OCI-LY1 (cell line): ENCODE measurements at regions not wholly inside any gene's neighbourhood (a gene's known extent, or its start where the extent isn't known, plus 50 kb on each side); places are given as distances from the start of the nearest gene placed in this dataset.

ENCODE experiments used
- H2AFZ ChIP-seq: fragments of 200-600 bp; sonication (generic), shearing (Covaris generic); 2 replicates; pipeline ENCODE4 v1.6.0; 2014; ENCODE audit warnings: antibody characterized with exemption, mild to moderate bottlenecking, low read length
- H3F3A ChIP-seq: fragments of 200-600 bp; sonication (generic), shearing (Covaris generic); 2 replicates; pipeline ENCODE4 v1.6.0; 2014; ENCODE audit warnings: mild to moderate bottlenecking, antibody characterized with exemption, low read length, moderate library complexity; ENCODE audit not compliant: insufficient read depth
- H3K27ac ChIP-seq: fragments of 200-600 bp; sonication (generic); 2 replicates; pipeline ENCODE4 v1.5.1; 2014; ENCODE audit warnings: low read length, mixed run types, mild to moderate bottlenecking, low read depth; ENCODE audit not compliant: poor library complexity, severe bottlenecking
- H3K27me3 ChIP-seq: fragments of 200-600 bp; sonication (generic); 2 replicates; pipeline ENCODE4 v1.6.0; 2014; ENCODE audit warnings: antibody characterized with exemption, mild to moderate bottlenecking, low read length, moderate library complexity; ENCODE audit not compliant: insufficient read depth
- H3K36me3 ChIP-seq: fragments of 200-600 bp; sonication (generic); 2 replicates; pipeline ENCODE4 v1.6.1; 2014; ENCODE audit warnings: mild to moderate bottlenecking, antibody characterized with exemption, low read length, moderate library complexity, mixed read lengths; ENCODE audit not compliant: insufficient read depth
- H3K4me1 ChIP-seq: fragments of 200-600 bp; sonication (generic); 2 replicates; pipeline ENCODE4 v1.5.1; 2014; ENCODE audit warnings: mild to moderate bottlenecking, low read length, moderate library complexity; ENCODE audit not compliant: insufficient read depth, severe bottlenecking
- H3K4me2 ChIP-seq: fragments of 200-600 bp; sonication (generic), shearing (Covaris generic); 2 replicates; pipeline ENCODE4 v1.6.1; 2014; ENCODE audit warnings: low read length
- H3K4me3 ChIP-seq: fragments of 200-600 bp; sonication (generic); 2 replicates; pipeline ENCODE4 v1.5.1; 2014; ENCODE audit warnings: low read length, low read depth, mild to moderate bottlenecking, mixed read lengths; ENCODE audit not compliant: poor library complexity, severe bottlenecking
- H3K79me2 ChIP-seq: fragments of 200-600 bp; shearing (Covaris generic); 2 replicates; pipeline ENCODE4 v1.6.1; 2016; ENCODE audit warnings: mixed run types, low read length, mixed read lengths; ENCODE audit not compliant: insufficient read depth
- H3K9ac ChIP-seq: fragments of 200-600 bp; sonication (generic), shearing (Covaris generic); 2 replicates; pipeline ENCODE4 v1.6.1; 2014; ENCODE audit warnings: mild to moderate bottlenecking, low read length, mixed read lengths
- H3K9me2 ChIP-seq: fragments of 200-600 bp; sonication (generic), shearing (Covaris generic); 2 replicates; pipeline ENCODE4 v1.6.1; 2014; ENCODE audit warnings: low read depth, mild to moderate bottlenecking, low read length, mixed read lengths
- H3K9me3 ChIP-seq: fragments of 200-600 bp; shearing (Covaris generic); 2 replicates; pipeline ENCODE4 v1.6.1; 2014; ENCODE audit warnings: low read length, mixed read lengths
- H4K20me1 ChIP-seq: fragments of 200-600 bp; sonication (generic), shearing (Covaris generic); 2 replicates; pipeline ENCODE4 v1.6.0; 2016; ENCODE audit warnings: mild to moderate bottlenecking, low read length; ENCODE audit not compliant: insufficient read depth
- EZH2 ChIP-seq: fragments of 200-600 bp; sonication (generic), shearing (Covaris generic); IDR thresholded peaks from 2 replicates; pipeline ENCODE4 v1.8.0; 2017; ENCODE audit warnings: borderline replicate concordance, mixed run types, mild to moderate bottlenecking, antibody characterized with exemption, low read length, moderate library complexity, mixed read lengths
- TF ChIP-seq, protein P1 (sequence below): fragments of 200-600 bp; sonication (generic), shearing (Covaris generic); IDR thresholded peaks from 2 replicates; pipeline ENCODE4 v1.5.1; 2017; ENCODE audit warnings: mild to moderate bottlenecking, antibody characterized with exemption, low read length, moderate library complexity, mixed read lengths

DNA sequence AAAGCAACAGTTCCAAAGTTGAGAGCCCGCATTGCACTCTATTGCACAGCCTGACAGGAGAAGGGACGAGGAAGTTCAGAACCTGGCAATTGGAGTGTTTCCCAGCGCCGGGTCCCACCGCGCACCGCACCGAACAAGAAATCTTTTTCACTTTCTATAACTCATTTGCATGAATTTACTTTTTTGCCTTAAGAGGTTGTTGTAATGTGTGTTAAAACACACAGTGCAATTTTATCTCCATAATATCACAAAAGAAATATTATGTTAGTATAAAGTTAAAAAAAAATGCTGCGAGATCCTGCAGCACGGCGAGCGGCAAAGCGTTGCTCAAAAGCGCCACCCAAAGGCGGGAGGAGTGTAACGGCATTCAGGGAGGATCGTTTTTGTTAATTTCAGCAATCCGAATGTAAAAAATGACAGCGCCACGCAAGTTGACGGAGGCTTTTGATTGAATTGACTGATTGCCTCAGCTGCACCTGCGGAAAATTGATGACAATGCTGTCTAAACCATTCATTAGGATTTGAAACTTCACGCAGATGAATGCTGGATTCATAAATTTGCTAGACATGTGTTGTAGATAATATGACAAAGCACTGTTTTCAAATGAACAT is 303.6 kb upstream of the ZNF507 start:
- Histone ChIP-seq H3K9me3 (no peaks in the 10 kb centered on the region), H3K4me2 (no peak overlapping the region), H3K4me1 (no peaks in the 10 kb centered on the region), H2AFZ (no peak overlapping the region), H3K79me2 (no peaks in the 10 kb centered on the region), H3K27ac (no peak overlapping the region), H3F3A (no peaks in the 10 kb centered on the region), H3K9ac (no peak overlapping the region), H3K4me3 (no peak overlapping the region), H3K36me3 (no peaks in the 10 kb centered on the region), H3K27me3 (no peaks in the 10 kb centered on the region), H4K20me1 (no peaks in the 10 kb centered on the region), H3K9me2 (no peaks in the 10 kb centered on the region)
- no peak for TF ChIP-seq EZH2
- TF ChIP-seq, protein P1, sequence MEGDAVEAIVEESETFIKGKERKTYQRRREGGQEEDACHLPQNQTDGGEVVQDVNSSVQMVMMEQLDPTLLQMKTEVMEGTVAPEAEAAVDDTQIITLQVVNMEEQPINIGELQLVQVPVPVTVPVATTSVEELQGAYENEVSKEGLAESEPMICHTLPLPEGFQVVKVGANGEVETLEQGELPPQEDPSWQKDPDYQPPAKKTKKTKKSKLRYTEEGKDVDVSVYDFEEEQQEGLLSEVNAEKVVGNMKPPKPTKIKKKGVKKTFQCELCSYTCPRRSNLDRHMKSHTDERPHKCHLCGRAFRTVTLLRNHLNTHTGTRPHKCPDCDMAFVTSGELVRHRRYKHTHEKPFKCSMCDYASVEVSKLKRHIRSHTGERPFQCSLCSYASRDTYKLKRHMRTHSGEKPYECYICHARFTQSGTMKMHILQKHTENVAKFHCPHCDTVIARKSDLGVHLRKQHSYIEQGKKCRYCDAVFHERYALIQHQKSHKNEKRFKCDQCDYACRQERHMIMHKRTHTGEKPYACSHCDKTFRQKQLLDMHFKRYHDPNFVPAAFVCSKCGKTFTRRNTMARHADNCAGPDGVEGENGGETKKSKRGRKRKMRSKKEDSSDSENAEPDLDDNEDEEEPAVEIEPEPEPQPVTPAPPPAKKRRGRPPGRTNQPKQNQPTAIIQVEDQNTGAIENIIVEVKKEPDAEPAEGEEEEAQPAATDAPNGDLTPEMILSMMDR = peak; percentile 63

DNA sequence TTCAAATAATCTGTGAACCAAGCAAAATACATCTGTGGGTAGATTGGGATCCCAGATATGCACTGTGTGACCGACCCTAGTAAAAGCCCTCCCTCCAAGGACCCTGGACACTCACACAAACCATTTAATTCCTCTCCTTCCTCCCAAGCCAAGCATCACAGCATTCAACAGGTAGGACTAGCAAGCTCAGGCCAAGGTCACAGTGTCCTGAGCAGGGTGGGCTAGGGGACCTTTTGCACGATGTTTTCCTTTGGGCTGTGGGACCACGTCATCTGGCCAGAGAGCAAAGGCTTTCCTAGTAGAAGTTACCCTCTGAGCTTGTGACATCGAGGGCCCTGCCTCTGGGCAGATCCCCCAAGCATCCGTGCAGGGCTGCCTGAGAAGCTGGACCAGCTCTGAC is 297.6 kb upstream of the ZNF507 start:
- Histone ChIP-seq H3K27me3 (no peaks in the 10 kb centered on the region), H3K36me3 (no peaks in the 10 kb centered on the region), H2AFZ (no peak overlapping the region), H3K27ac (no peak overlapping the region), H3F3A (no peaks in the 10 kb centered on the region), H3K4me3 (no peak overlapping the region), H3K4me1 (no peaks in the 10 kb centered on the region), H3K9me2 (no peaks in the 10 kb centered on the region), H3K9ac (no peak overlapping the region), H3K4me2 (no peak overlapping the region), H3K9me3 (no peaks in the 10 kb centered on the region), H3K79me2 (no peaks in the 10 kb centered on the region), H4K20me1 (no peaks in the 10 kb centered on the region)
- no peak for TF ChIP-seq EZH2
- TF ChIP-seq, protein P1 = no peak

DNA sequence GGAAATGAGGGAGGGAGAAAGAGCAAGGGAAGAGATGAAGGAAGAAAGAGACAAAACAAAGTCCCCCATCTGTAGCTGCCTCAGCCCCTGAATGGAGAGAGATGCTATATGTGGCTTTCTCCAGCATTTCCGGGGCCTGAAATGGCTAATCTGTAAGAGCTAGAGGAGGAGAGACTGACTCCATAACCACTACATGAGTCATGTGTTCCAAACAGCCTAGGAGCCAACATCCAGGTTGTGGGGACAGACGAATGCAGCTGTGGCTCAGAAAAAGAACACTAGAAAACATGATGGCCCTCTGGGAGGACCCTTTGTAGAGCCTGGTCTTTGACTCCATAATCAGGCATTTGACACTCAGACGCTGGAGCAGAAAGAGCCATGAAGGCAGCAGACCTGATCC is 292.0 kb upstream of the ZNF507 start:
- no peaks in the 10 kb centered on the region for H3K79me2 ChIP-seq
- H4K20me1 ChIP-seq = no peaks in the 10 kb centered on the region
- H3K4me2 ChIP-seq = no peak overlapping the region
- H3K27me3 ChIP-seq = no peaks in the 10 kb centered on the region
- no peaks in the 10 kb centered on the region for H3K36me3 ChIP-seq
- TF ChIP-seq, protein P1 = no peak
- TF ChIP-seq EZH2 = no peak
- no peaks in the 10 kb centered on the region for H3K9me3 ChIP-seq
- H3F3A ChIP-seq = no peaks in the 10 kb centered on the region
- no peaks in the 10 kb centered on the region for H3K4me1 ChIP-seq
- H3K4me3 ChIP-seq = no peak overlapping the region
- no peak overlapping the region for H3K9ac ChIP-seq
- H3K9me2 ChIP-seq = no peaks in the 10 kb centered on the region
- no peak overlapping the region for H3K27ac ChIP-seq
- no peak overlapping the region for H2AFZ ChIP-seq
